Peyer's patch (tissue), 4 donors: ENCODE measurements at regions not wholly inside any gene's neighbourhood (a gene's known extent, or its start where the extent isn't known, plus 50 kb on each side); places are given as distances from the start of the nearest gene placed in this dataset.

ENCODE experiments used
- POLR2A ChIP-seq, 2 donors: fragments of 450-650 bp; IDR thresholded peaks; one replicate each; pipeline ENCODE4 v1.5.1; 2017; ENCODE audit warnings: antibody characterized with exemption in 2 of 2, mild to moderate bottlenecking in 2 of 2, moderate library complexity in 2 of 2
- TF ChIP-seq, protein P1 (sequence below), 6 experiments: fragments of 450-650 bp in 4 of 6; fragments of 200-600 bp in 2 of 6; sonication (generic) in 1 of 6; IDR thresholded peaks; one replicate each; pipeline ENCODE4 v1.5.1; 2017 to 2019; ENCODE audit warnings: antibody characterized with exemption in 6 of 6, mild to moderate bottlenecking in 3 of 6, moderate library complexity in 1 of 6

DNA sequence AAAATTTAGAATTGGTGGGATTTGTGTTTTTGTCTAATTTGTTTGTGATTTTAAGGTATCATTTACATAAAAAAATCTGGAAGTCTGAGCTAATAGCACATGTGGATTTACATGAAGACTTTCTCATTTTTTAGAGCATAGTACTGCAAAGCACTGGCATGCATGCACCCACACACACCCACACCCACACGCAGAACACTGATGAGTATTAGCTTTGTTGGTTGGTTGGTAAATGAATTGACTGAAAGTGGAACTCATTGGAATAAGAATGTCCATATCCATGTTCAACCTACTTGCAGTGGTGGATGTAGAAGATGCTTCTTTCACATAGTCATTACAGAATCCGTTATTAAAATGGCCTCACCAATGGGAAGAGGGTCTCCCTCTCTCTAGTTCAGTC is 475.8 kb downstream of the PLCL1 start:
- no peak for TF ChIP-seq POLR2A (IDR thresholded peaks at IDR 0.05)
- TF ChIP-seq, protein P1, sequence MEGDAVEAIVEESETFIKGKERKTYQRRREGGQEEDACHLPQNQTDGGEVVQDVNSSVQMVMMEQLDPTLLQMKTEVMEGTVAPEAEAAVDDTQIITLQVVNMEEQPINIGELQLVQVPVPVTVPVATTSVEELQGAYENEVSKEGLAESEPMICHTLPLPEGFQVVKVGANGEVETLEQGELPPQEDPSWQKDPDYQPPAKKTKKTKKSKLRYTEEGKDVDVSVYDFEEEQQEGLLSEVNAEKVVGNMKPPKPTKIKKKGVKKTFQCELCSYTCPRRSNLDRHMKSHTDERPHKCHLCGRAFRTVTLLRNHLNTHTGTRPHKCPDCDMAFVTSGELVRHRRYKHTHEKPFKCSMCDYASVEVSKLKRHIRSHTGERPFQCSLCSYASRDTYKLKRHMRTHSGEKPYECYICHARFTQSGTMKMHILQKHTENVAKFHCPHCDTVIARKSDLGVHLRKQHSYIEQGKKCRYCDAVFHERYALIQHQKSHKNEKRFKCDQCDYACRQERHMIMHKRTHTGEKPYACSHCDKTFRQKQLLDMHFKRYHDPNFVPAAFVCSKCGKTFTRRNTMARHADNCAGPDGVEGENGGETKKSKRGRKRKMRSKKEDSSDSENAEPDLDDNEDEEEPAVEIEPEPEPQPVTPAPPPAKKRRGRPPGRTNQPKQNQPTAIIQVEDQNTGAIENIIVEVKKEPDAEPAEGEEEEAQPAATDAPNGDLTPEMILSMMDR (IDR thresholded peaks at IDR 0.05): no peak
